ENCODE measurements at regions not wholly inside any gene's neighbourhood (a gene's known extent, or its start where the extent isn't known, plus 50 kb on each side); places are given as distances from the start of the nearest gene placed in this dataset.

GRCh38 chr5:3277590-3278196 is 317.9 kb upstream of the IRX1 start:
- DNase-seq, result no peak

GRCh38 chr5:3276896-3277295 is 318.7 kb upstream of the IRX1 start:
- DNase-seq, result no peak

DNA sequence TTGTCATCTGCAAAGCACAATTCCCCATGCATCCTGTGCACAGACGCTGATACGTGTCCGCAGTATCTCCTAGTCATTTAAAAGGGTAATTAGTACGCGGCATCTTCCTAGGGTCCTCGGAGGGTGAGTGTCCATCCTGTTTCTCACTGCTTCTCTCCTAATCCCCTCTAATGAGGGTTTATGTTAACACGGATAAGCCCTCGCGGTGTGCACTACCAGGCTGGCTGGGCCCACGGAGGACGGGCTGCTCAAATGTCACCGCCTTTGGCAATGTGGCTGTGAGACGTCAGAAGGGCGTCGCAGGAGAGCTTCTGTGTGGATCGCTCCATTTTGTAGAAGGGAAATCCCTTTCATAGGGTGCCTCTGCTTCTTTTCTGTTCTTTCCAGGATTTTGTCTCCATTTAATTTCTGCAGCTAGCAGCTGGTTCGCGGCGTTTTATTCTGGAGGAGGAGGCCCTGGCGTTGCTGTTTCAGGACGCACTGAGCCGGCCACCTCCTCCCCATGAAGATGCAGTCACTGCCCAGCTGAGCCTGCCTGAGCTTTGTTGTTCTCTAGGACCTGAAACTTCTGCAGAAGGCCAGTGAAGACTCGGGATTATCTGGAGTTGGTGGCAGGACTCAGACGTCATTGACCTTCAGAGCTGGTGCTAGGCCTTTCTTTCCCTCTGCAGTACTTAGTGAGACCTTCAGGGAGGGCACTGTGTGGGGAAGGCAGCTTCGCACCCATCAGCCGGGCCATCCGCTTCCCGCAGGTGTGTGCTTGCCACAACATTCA is 326.1 kb upstream of the IRX1 start:
- DNase-seq, result no peak

DNA sequence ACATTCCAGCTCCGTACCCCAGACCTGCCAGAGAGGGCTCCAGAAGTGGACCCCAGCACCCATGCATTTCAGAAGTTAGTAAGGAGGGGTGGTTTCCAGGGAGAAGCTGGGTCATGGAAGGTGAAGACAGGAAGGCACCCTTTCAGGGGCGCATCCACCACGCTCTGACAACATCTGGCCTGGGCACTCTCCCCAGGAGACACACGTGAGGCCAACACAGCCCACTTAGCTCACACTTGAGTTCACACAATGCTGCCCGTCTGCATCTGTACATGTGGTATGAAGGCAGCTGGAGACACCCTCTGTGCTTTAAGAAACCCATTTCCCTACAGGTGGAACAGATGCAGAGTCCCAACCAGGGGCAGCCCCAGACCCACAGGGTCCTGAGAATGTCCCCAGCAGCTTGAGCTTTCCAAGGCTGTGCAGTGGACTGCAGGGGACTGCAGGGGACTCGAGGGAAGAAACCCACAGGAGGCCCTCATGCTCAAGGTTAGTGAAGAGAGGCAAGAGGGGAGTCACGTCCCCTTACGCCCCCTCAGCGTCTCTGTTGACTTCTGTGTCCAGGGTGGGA is 326.8 kb upstream of the IRX1 start:
- DNase-seq, result no peak

GRCh38 chr5:3266861-3267260 is 328.8 kb upstream of the IRX1 start:
- no peak for DNase-seq

- DNase-seq, result no peak
Measured at GRCh38 chr5:3265936-3266335, 329.7 kb upstream of the IRX1 start.

DNA sequence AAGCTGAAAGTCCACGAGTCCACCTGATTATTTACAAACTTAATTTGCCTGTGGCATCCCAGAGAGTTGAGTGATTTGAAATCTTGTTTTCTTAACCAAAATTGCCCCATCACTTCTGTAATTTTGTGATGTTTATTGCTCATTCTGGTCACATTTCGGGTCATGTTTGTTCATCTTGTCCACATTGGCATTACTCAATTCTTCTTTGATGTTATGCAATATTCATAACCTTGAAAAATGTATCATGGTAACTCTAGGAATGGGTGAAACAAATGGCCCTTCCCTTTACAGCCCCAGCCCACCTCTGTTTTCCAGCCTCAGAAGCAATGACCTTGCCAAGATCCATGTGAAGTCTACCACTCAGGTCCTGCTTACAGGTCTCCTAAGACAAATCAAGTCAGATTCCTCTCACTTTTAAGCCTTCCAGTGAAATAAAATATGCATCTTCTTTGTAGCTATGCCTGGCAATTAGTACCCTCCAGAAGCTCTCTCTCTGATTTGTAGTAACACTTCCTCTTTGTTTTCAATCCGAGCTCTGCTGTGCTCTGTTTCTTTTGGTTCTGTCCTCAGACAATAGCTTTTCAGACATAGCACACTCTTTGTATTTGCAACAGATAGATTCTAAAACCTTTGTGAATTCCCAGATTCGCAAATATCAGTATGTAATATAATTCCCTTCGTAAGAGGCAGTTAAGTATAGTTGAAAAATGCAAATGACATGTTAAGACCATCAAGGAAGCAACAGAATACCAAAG is 330.3 kb upstream of the IRX1 start:
- no peak for DNase-seq

DNA sequence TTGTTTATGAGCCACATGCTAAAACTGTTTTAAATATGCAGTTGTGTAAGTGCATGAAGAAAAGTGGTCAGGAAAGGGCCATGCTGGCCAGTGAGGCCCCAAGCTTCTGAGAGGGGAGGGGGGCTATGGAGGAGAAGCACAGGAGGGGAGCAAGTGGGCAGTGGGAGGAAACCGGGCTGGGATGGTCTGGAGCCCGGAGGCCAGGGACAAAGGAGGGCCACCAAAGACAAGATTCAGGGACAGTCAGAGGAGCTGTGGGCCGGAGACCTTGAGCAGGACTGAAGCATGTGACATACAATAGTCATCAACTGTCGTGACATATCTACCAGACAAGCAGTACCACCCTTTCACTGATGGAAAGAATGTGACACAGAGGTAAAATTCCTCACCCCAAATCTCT is 333.2 kb upstream of the IRX1 start:
- DNase-seq, result no peak

GRCh38 chr5:3261081-3261480 is 334.6 kb upstream of the IRX1 start:
- DNase-seq, result no peak

DNA sequence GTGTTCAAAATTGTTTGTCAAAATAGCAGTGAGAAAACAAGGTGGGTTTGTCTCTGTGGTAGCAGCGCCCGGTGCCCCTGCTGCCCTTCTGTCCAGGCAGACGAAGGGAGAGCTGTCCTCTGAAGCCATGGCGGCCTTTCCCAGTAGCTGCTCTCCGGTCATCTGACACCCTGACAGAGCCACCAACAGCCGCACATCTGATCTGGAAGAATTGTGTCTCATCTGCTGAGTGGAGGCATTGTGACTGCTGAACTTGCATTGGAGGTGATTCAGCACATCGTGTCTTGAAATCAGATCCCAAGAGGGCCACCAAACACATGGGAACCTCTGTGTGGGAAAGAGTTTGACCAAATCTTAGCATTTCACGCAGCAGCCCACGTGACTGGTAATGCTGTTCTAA is 337.6 kb upstream of the IRX1 start:
- no peak for DNase-seq

DNA sequence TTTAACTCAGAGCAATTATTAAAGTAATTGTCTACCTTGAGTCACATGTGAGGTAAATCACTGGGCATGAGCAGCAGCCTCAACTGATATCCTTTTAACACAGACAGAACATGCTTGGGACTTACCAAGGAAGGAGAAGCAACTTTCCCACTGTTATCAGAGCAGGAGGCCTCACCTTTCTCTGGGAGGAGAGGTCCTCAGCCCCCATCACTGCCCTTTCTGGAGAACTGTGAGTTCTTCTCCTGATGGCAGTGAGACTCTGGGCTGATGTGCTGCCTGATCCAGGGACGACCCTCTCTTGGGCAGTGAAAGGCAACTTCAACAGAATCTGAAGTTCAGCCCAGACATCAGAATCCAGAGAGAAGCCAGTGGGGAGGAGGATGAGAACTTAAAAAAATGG is 343.4 kb upstream of the IRX1 start:
- no peak for DNase-seq

- DNase-seq, result no peak
Measured at GRCh38 chr5:3251784-3252183, 343.8 kb upstream of the IRX1 start.

DNA sequence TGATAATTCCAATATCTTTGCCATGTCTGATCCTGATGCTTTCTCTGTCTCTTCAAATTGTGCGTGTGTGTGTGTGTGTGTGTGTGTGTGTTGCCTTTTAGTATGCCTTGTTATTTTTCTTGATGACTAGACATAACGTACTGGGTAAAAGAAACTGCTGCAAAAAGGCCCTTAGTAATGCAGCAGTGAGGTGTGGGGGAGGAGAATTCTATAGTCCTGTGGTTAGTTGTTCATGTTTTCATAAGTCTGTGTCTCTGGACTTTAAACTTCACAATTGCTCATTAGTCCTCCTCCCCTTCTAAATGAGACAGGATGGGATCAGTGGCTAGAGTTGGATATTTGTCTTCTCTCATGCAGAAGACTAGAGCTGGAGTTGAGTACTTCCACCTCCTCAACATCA is 346.2 kb upstream of the IRX1 start:
- no peak for DNase-seq

GRCh38 chr5:3237276-3237868 is 358.3 kb upstream of the IRX1 start:
- no peak for DNase-seq

GRCh38 chr5:3234566-3234965 is 361.1 kb upstream of the IRX1 start:
- no peak for DNase-seq

DNA sequence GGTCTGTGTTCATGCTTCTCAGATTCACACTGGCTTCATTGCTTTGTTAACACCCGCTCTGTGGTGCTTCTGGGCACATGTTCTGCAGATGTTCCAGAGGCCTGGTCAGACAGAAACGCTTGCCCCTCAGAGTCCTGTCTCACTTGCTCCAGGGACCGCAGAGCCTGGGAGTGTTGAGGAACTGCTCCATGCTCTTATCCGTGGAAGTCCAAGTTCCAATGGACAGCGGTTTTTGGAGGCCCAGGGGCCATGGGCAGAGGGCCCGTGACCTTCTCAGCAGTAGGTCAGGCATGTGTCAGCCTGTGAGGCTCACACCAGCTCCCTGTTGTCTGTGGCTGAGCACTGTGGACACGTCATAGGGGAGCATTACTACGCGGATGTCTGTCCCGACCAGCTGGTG is 364.7 kb upstream of the IRX1 start:
- no peak for DNase-seq

- no peak for DNase-seq
Measured at GRCh38 chr5:3230254-3230653, 365.4 kb upstream of the IRX1 start.

GRCh38 chr5:3226196-3226920 is 369.3 kb upstream of the IRX1 start:
- DNase-seq, result no peak

DNA sequence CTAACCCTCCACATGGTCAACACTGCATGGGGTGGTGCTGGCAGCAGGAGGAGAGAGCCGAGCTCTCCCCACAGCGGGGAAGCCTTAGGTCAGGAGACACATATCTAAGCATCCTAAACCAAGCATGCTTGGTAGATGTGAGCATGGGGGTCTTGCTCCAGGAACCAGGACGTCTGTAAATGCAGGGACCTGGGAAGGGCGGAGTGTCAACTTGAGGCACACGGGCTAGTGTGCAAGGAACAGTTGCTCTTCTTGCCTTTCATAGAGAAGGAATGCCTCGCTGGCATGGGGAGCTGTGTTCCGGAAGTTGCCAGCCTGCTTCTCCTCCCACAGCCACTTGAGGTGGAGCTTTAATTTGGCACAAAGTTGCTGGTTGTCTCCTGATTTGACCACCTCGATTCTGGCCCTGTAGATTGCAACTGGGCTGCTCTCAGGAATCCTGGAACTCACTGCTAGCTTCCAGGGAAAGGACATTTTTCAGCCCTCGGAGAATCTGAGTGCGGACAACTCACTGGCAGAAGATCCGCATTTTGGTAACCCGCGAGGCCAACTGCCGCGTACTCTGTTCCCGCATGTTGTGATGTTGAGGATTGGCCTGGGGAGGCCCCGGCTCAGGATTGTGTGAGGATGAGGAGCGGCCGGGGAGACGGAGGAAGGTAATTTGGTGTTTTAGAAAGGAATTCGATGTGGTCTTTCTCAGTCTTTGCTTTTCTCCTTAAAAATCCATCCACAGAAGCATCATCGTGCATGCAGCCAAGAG is 370.3 kb upstream of the IRX1 start:
- DNase-seq, result no peak

DNA sequence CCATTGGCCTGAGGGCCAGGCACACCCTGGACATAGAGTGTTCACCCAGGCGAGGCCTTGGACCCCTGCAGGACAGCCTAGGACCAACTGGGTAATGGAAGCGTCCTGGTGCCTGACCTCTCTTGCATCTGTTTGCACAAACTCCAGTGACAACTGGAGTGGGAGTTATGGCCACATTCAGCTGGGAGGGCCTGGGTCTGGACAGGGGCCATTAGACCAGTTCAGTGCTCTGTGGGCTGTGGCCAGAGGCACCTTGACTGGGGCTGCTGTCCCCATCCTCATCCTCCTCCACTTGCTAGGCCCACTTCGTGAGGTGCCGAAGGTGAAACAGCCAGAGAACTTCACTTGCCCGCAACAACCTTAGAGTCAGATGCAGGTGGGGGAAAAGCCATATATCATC is 372.7 kb upstream of the IRX1 start:
- no peak for DNase-seq

DNA sequence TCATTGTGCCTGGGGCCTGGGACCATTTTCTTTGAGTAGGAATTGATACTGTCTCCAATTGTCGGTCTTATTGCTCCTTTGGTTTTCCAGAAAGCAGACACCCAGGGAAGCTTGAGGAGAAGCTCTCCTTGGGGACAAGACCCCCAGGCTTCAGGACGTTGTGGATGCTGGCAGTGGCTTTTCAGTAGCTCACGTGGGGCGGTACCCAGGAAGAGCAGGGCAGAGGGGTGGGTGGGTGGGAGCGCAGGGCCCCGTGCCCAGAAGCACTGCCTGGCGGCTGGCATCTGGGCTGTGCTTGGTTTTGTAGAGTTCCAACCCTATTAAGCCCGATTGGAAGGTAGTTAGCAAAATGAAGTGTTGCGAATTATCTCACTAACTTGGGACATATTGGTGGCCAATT is 374.2 kb upstream of the IRX1 start:
- no peak for DNase-seq
